H9 (cell line): ENCODE measurements at regions not wholly inside any gene's neighbourhood (a gene's known extent, or its start where the extent isn't known, plus 50 kb on each side); places are given as distances from the start of the nearest gene placed in this dataset.

Experiments used
- DNase-seq: peaks from one replicate; pipeline ENCODE4 v3.0.0-alpha.2; 2017
- H2AFZ ChIP-seq: one replicate; pipeline ENCODE4 v1.6.1; 2013; ENCODE audit warnings: mild to moderate bottlenecking, low read length, control low read depth, moderate library complexity
- H2AK5ac ChIP-seq: 2 replicates; pipeline ENCODE4 v1.6.1; 2013; ENCODE audit warnings: low read length, control low read depth, mixed read lengths; ENCODE audit not compliant: insufficient read length
- H2BK120ac ChIP-seq: one replicate; pipeline ENCODE4 v1.6.1; 2013; ENCODE audit warnings: low read depth, mild to moderate bottlenecking, low read length, control low read depth, inconsistent platforms; ENCODE audit not compliant: poor library complexity, severe bottlenecking
- H2BK12ac ChIP-seq: 2 replicates; pipeline ENCODE4 v1.6.1; 2013; ENCODE audit warnings: low read length, control low read depth, mixed read lengths, low read depth; ENCODE audit not compliant: insufficient read length
- H2BK15ac ChIP-seq: 2 replicates; pipeline ENCODE4 v1.6.1; 2013; ENCODE audit warnings: low read depth, low read length, control low read depth
- H2BK20ac ChIP-seq: one replicate; pipeline ENCODE4 v1.6.1; 2013; ENCODE audit warnings: low read depth, mild to moderate bottlenecking, low read length, control low read depth, inconsistent platforms; ENCODE audit not compliant: poor library complexity, severe bottlenecking
- H2BK5ac ChIP-seq: 2 replicates; pipeline ENCODE4 v1.6.1; 2013; ENCODE audit warnings: low read length, control low read depth, mixed read lengths; ENCODE audit not compliant: insufficient read length
- H3K14ac ChIP-seq: 2 replicates; pipeline ENCODE4 v1.6.1; 2013; ENCODE audit warnings: low read length, control low read depth; ENCODE audit not compliant: insufficient read depth
- H3K18ac ChIP-seq: 2 replicates; pipeline ENCODE4 v1.6.1; 2013; ENCODE audit warnings: low read depth, mild to moderate bottlenecking, mixed read lengths, low read length, control low read depth; ENCODE audit not compliant: insufficient read length
- H3K23ac ChIP-seq: 2 replicates; pipeline ENCODE4 v1.6.1; 2013; ENCODE audit warnings: low read length, control low read depth, mixed read lengths, low read depth; ENCODE audit not compliant: insufficient read length
- H3K23me2 ChIP-seq: 2 replicates; pipeline ENCODE4 v1.6.1; 2013; ENCODE audit warnings: low read depth, mild to moderate bottlenecking, mixed read lengths, low read length, control low read depth; ENCODE audit not compliant: insufficient read length, poor library complexity, severe bottlenecking
- H3K27ac ChIP-seq: 2 replicates; pipeline ENCODE4 v1.5.1; 2013; ENCODE audit warnings: low read length, control low read depth, mixed read lengths, low read depth; ENCODE audit not compliant: insufficient read length
- H3K27me3 ChIP-seq: 2 replicates; pipeline ENCODE4 v1.6.1; 2013; ENCODE audit warnings: low read length, control low read depth, inconsistent platforms; ENCODE audit not compliant: insufficient read depth
- H3K4ac ChIP-seq: 2 replicates; pipeline ENCODE4 v1.6.1; 2013; ENCODE audit warnings: low read depth, mild to moderate bottlenecking, control low read depth, inconsistent platforms, low read length, moderate library complexity
- H3K4me1 ChIP-seq: 2 replicates; pipeline ENCODE4 v1.6.1; 2013; ENCODE audit warnings: low read length, control low read depth, inconsistent platforms; ENCODE audit not compliant: insufficient read depth
- H3K4me2 ChIP-seq: 2 replicates; pipeline ENCODE4 v1.6.1; 2013; ENCODE audit warnings: low read length, control low read depth, mixed read lengths; ENCODE audit not compliant: insufficient read length, insufficient read depth
- H3K56ac ChIP-seq: 2 replicates; pipeline ENCODE4 v1.6.1; 2013; ENCODE audit warnings: low read depth, mild to moderate bottlenecking, mixed read lengths, low read length, control low read depth; ENCODE audit not compliant: insufficient read length
- H3K79me1 ChIP-seq: 2 replicates; pipeline ENCODE4 v1.6.1; 2013; ENCODE audit warnings: low read depth, mild to moderate bottlenecking, moderate library complexity, low read length, control low read depth, inconsistent platforms; ENCODE audit not compliant: insufficient read depth, poor library complexity, severe bottlenecking
- H3K79me2 ChIP-seq: 2 replicates; pipeline ENCODE4 v1.6.1; 2013; ENCODE audit warnings: low read length, control low read depth, inconsistent platforms; ENCODE audit not compliant: insufficient read depth
- H3K9ac ChIP-seq: 2 replicates; pipeline ENCODE4 v1.6.1; 2013; ENCODE audit warnings: low read length, control low read depth, mixed read lengths; ENCODE audit not compliant: insufficient read length; ENCODE audit errors: extremely low read depth
- H3K9me3 ChIP-seq: one replicate; pipeline ENCODE4 v1.6.1; 2013; ENCODE audit warnings: low read depth, low read length, inconsistent platforms; ENCODE audit not compliant: control insufficient read depth
- H3T11ph ChIP-seq: one replicate; pipeline ENCODE4 v1.6.1; 2013; ENCODE audit warnings: mild to moderate bottlenecking, low read length, control low read depth, inconsistent platforms
- H4K20me1 ChIP-seq: one replicate; pipeline ENCODE4 v1.6.1; 2013; ENCODE audit not compliant: control insufficient read depth, insufficient read length, insufficient read depth
- H4K5ac ChIP-seq: 2 replicates; pipeline ENCODE4 v1.6.1; 2013; ENCODE audit warnings: low read depth, mild to moderate bottlenecking, mixed read lengths, low read length, control low read depth; ENCODE audit not compliant: insufficient read length
- H4K8ac ChIP-seq: replicated peaks from 2 replicates; pipeline ENCODE4 v1.6.1; 2013; ENCODE audit warnings: low read length, control low read depth, mixed read lengths, low read depth; ENCODE audit not compliant: insufficient read length
- H4K91ac ChIP-seq: 2 replicates; pipeline ENCODE4 v1.6.1; 2013; ENCODE audit warnings: low read depth, mild to moderate bottlenecking, moderate library complexity, mixed read lengths, low read length, control low read depth; ENCODE audit not compliant: insufficient read length
- H3K27ac Mint-ChIP-seq, 3 experiments: 2 replicates in 2 of 3; 3 replicates in 1 of 3; pipeline ENCODE4 v1.8.0; 2020 to 2021; ENCODE audit warnings: mixed read lengths in 3 of 3, mild to moderate bottlenecking in 1 of 3, moderate library complexity in 1 of 3
- H3K27me3 Mint-ChIP-seq: 2 replicates; pipeline ENCODE4 v1.8.0; 2021; ENCODE audit warnings: low read depth, mild to moderate bottlenecking, moderate library complexity, mixed read lengths
- H3K36me3 Mint-ChIP-seq, 3 experiments: 2 replicates in 2 of 3; 3 replicates in 1 of 3; pipeline ENCODE4 v1.8.0; 2020 to 2021; ENCODE audit warnings: low read depth in 3 of 3, mixed read lengths in 3 of 3; ENCODE audit not compliant: insufficient read depth in 1 of 3
- H3K4me1 Mint-ChIP-seq, 2 experiments: 2 replicates each; pipeline ENCODE4 v1.8.0; 2020; ENCODE audit warnings: mixed read lengths in 2 of 2
- H3K4me3 Mint-ChIP-seq, 2 experiments: 2 replicates in 1 of 2; 3 replicates in 1 of 2; pipeline ENCODE4 v1.8.0; 2020 to 2021; ENCODE audit warnings: mild to moderate bottlenecking in 2 of 2, mixed read lengths in 2 of 2, moderate library complexity in 1 of 2
- H3K9me3 Mint-ChIP-seq, 2 experiments: 2 replicates in 1 of 2; 3 replicates in 1 of 2; pipeline ENCODE4 v1.8.0; 2020; ENCODE audit warnings: mild to moderate bottlenecking in 2 of 2, mixed read lengths in 2 of 2, moderate library complexity in 1 of 2
- CTCF ChIP-seq: fragments of 200-600 bp; sonication (generic); conservative IDR thresholded peaks from 3 replicates; pipeline ENCODE4 v1.8.0; 2021; ENCODE audit warnings: antibody characterized with exemption, mild to moderate bottlenecking
- WGBS: extraction: QIAGEN DNeasy Blood & Tissue Kit; methylation state at CpG from one replicate; pipeline ENCODE4 v1.1.7; 2013; ENCODE audit warnings: missing lambda C conversion rate, low lambda C conversion rate, mixed read lengths; ENCODE audit not compliant: insufficient read length; ENCODE audit errors: extremely low coverage; 5-methylcytosine and 5-hydroxymethylcytosine counted together

GRCh38 chr4:181599134-181599533 lies 644.1 kb upstream of the TENM3 start:
- Histone ChIP-seq H4K20me1 (no peaks in the 10 kb centered on the region), H2AFZ (no peak overlapping the region), H3K4me2 (no peak overlapping the region), H3K9ac (no peak overlapping the region), H3T11ph (no peak overlapping the region), H3K14ac (no peak overlapping the region), H3K27me3 (no peaks in the 10 kb centered on the region), H2BK120ac (no peak overlapping the region), H3K23me2 (no peaks in the 10 kb centered on the region), H2BK20ac (no peak overlapping the region), H4K91ac (no peak overlapping the region), H4K8ac (no peak overlapping the region), H3K23ac (no peak overlapping the region), H4K5ac (no peak overlapping the region), H3K27ac (no peak overlapping the region), H2BK5ac (no peak overlapping the region), H3K18ac (no peak overlapping the region), H3K9me3 (no peaks in the 10 kb centered on the region), H3K79me2 (0 out of 2 replicates have a peak, but pooled peaks cover 2% of the 10 kb centered on the region), H3K79me1 (no peaks in the 10 kb centered on the region), H2BK15ac (no peak overlapping the region), H2BK12ac (no peak overlapping the region), H3K56ac (no peak overlapping the region), H2AK5ac (no peak overlapping the region), H3K4ac (no peak overlapping the region), H3K4me1 (no peaks in the 10 kb centered on the region)
- TF ChIP-seq CTCF = no peak
- DNase-seq = no peak
- H3K4me3 Mint-ChIP-seq = no peak overlapping the region
- no CpG with 5 or more reads among the region's 6 CpGs for WGBS
- no peak overlapping the region for H3K27ac Mint-ChIP-seq
- no peaks in the 10 kb centered on the region for H3K4me1 Mint-ChIP-seq
- peaks cover 1% of the 10 kb centered on the region; the same call in 1 of the 2 replicates for H3K27me3 Mint-ChIP-seq
- no peaks in the 10 kb centered on the region; a peak in 1 of 5 replicates for H3K9me3 Mint-ChIP-seq
- 0 out of 7 replicates have a peak, but pooled peaks cover 0 to under 1% (median 0%) of the 10 kb centered on the region in 3 experiments for H3K36me3 Mint-ChIP-seq
